ENCODE measurements at regions not wholly inside any gene's neighbourhood (a gene's known extent, or its start where the extent isn't known, plus 50 kb on each side); places are given as distances from the start of the nearest gene placed in this dataset.
"Not testable (repeated sequence)": the region's sequence is repeated elsewhere in the genome, so short reads cannot be mapped to it uniquely, and the experiment has no call there.

DNA sequence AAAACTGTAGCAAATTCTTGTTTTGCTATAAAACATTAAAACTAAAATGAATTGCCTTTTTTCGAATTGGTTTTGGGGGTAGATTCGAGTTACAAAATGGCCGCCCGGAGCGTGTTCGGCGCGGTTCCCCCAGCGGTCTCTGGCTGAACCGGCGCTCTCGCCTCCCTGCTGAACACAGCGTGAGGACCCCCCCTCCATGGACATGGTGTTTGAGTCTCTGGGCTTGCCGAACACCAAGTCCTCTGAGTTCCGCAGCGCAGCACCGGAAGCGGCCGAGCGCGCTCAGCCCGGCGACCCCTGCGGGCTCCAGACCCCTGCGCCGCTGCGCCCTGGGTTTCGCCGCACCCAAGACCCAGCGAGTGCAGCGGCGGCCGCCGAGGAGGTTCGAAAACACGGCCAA is 139.6 kb upstream of the CARMIL1 start:
- not testable (repeated sequence) for TF ChIP-seq RFX5 (IDR thresholded peaks at IDR 0.05; ENCODE audit: low read depth, low read length); POLR2A (IDR thresholded peaks at IDR 0.05; ENCODE audit: low read depth, low read length); FOS (IDR thresholded peaks at IDR 0.05; ENCODE audit: low read depth, low read length); RAD21 (IDR thresholded peaks at IDR 0.05; ENCODE audit: low read length); MAZ (IDR thresholded peaks at IDR 0.05; ENCODE audit: borderline replicate concordance, low read depth, low read length); CHD1 (IDR thresholded peaks at IDR 0.05; ENCODE audit: low read depth, low read length); CEBPB (IDR thresholded peaks at IDR 0.05; ENCODE audit: low read depth, low read length)
- TF ChIP-seq, protein P1, sequence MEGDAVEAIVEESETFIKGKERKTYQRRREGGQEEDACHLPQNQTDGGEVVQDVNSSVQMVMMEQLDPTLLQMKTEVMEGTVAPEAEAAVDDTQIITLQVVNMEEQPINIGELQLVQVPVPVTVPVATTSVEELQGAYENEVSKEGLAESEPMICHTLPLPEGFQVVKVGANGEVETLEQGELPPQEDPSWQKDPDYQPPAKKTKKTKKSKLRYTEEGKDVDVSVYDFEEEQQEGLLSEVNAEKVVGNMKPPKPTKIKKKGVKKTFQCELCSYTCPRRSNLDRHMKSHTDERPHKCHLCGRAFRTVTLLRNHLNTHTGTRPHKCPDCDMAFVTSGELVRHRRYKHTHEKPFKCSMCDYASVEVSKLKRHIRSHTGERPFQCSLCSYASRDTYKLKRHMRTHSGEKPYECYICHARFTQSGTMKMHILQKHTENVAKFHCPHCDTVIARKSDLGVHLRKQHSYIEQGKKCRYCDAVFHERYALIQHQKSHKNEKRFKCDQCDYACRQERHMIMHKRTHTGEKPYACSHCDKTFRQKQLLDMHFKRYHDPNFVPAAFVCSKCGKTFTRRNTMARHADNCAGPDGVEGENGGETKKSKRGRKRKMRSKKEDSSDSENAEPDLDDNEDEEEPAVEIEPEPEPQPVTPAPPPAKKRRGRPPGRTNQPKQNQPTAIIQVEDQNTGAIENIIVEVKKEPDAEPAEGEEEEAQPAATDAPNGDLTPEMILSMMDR (conservative IDR thresholded peaks at IDR 0.05; ENCODE audit: low read depth, low read length), result not testable (repeated sequence)

Measured in IMR-90 (cell line).